ENCODE measurements at regions not wholly inside any gene's neighbourhood (a gene's known extent, or its start where the extent isn't known, plus 50 kb on each side); places are given as distances from the start of the nearest gene placed in this dataset.

GRCh38 chr6:139538366-139538765 is 163.9 kb upstream of the CITED2 start:
- no peak overlapping the region for H3K27ac ChIP-seq (ENCODE audit: low read depth, low read length)
- TF ChIP-seq EZH2phosphoT487 (conservative IDR thresholded peaks at IDR 0.05; ENCODE audit: low read length) (no peak), CTCF (IDR thresholded peaks at IDR 0.05; ENCODE audit: insufficient read depth, low read length, poor library complexity, severe bottlenecking) (no peak)

GRCh38 chr6:139536751-139537617 is 162.5 kb upstream of the CITED2 start:
- Histone ChIP-seq H3K27me3 (ENCODE audit: low read length) (no peaks in the 10 kb centered on the region), H3K9me2 (replicated peaks; ENCODE audit: insufficient read depth, low read length) (no peaks in the 10 kb centered on the region), H3K4me2 (ENCODE audit: low read depth, low read length, poor library complexity, severe bottlenecking) (no peak overlapping the region), H3K36me3 (ENCODE audit: low read length) (no peaks in the 10 kb centered on the region), H3K79me2 (ENCODE audit: insufficient read depth, low read length) (no peaks in the 10 kb centered on the region), H3K9ac (ENCODE audit: low read length) (no peak overlapping the region), H3K9me3 (ENCODE audit: insufficient read depth, low read length) (no peaks in the 10 kb centered on the region), H3K27ac (ENCODE audit: low read depth, low read length) (no peak overlapping the region), H3K4me3 (ENCODE audit: insufficient read depth, low read length, poor library complexity, severe bottlenecking) (no peak overlapping the region), H2AFZ (ENCODE audit: low read depth, low read length, severe bottlenecking) (no peak overlapping the region), H4K20me1 (ENCODE audit: low read depth, low read length) (no peaks in the 10 kb centered on the region), H3F3A (ENCODE audit: insufficient read depth) (no peaks in the 10 kb centered on the region)
- TF ChIP-seq CTCF (IDR thresholded peaks at IDR 0.05; ENCODE audit: insufficient read depth, low read length, poor library complexity, severe bottlenecking) (no peak), EZH2phosphoT487 (conservative IDR thresholded peaks at IDR 0.05; ENCODE audit: low read length) (no peak)

More at GRCh38 chr6:139538366-139538765, 163.9 kb upstream of the CITED2 start:
- no peaks in the 10 kb centered on the region for H3K79me2 ChIP-seq (ENCODE audit: insufficient read depth, low read length)
- H3F3A ChIP-seq (ENCODE audit: insufficient read depth): no peaks in the 10 kb centered on the region
- no peaks in the 10 kb centered on the region for H3K9me2 ChIP-seq (replicated peaks; ENCODE audit: insufficient read depth, low read length)
- H3K9ac ChIP-seq (ENCODE audit: low read length): no peak overlapping the region
- no peak overlapping the region for H2AFZ ChIP-seq (ENCODE audit: low read depth, low read length, severe bottlenecking)
- H3K27me3 ChIP-seq (ENCODE audit: low read length): no peaks in the 10 kb centered on the region
- H3K36me3 ChIP-seq (ENCODE audit: low read length): no peaks in the 10 kb centered on the region
- no peaks in the 10 kb centered on the region for H3K9me3 ChIP-seq (ENCODE audit: insufficient read depth, low read length)
- H3K4me3 ChIP-seq (ENCODE audit: insufficient read depth, low read length, poor library complexity, severe bottlenecking): no peak overlapping the region
- H4K20me1 ChIP-seq (ENCODE audit: low read depth, low read length): no peaks in the 10 kb centered on the region
- no peak overlapping the region for H3K4me2 ChIP-seq (ENCODE audit: low read depth, low read length, poor library complexity, severe bottlenecking)

DNA sequence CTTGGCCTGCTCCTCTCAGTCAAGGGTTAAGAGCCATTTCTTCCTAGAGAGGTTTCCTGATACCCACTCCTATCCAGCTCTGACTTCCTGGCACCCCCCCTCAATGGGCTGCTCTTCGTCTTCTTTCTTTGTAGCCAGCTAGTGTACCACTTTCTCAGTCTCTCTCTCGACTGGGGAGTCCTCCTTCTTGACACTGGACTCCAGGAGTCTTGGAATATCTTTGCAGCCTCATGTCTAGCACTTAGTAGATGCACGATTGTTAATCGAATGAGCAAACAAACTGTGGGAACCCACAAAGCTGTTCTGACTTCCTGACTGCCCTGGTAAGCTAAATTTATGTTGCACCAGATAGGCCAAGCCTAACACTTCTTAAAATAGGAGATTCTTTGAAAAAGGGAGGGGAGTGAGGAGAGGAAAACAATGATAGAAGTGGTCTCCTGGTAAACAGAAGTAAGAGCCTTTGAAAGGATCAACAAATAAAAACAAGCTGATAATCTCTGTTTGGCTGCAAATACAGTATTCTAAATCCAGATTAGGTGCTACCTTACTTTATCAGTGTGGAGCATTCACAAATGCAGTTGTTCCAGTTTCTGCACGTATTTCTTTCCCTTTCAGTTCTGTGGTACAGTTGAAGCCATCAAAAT is 160.1 kb upstream of the CITED2 start:
- Histone ChIP-seq H3K4me3 (ENCODE audit: insufficient read depth, low read length, poor library complexity, severe bottlenecking) (no peak overlapping the region), H3K27me3 (ENCODE audit: low read length) (no peaks in the 10 kb centered on the region), H3K36me3 (ENCODE audit: low read length) (no peaks in the 10 kb centered on the region), H3K27ac (ENCODE audit: low read depth, low read length) (no peak overlapping the region), H3K9ac (ENCODE audit: low read length) (no peak overlapping the region), H3K4me2 (ENCODE audit: low read depth, low read length, poor library complexity, severe bottlenecking) (no peak overlapping the region), H3K9me2 (replicated peaks; ENCODE audit: insufficient read depth, low read length) (no peaks in the 10 kb centered on the region), H3F3A (ENCODE audit: insufficient read depth) (no peaks in the 10 kb centered on the region), H4K20me1 (ENCODE audit: low read depth, low read length) (no peaks in the 10 kb centered on the region), H3K79me2 (ENCODE audit: insufficient read depth, low read length) (no peaks in the 10 kb centered on the region), H2AFZ (ENCODE audit: low read depth, low read length, severe bottlenecking) (no peak overlapping the region), H3K9me3 (ENCODE audit: insufficient read depth, low read length) (no peaks in the 10 kb centered on the region)
- TF ChIP-seq EZH2phosphoT487 (conservative IDR thresholded peaks at IDR 0.05; ENCODE audit: low read length) (no peak), CTCF (IDR thresholded peaks at IDR 0.05; ENCODE audit: insufficient read depth, low read length, poor library complexity, severe bottlenecking) (no peak)
